Caco-2 (cell line): ENCODE measurements at regions not wholly inside any gene's neighbourhood (a gene's known extent, or its start where the extent isn't known, plus 50 kb on each side); places are given as distances from the start of the nearest gene placed in this dataset.

ENCODE experiments used
- BruUV-seq: library from RNA; stranded (reverse); fragments of 400-500 nt; replicated peaks from 2 replicates; lab custom pipeline; 2021; lab: Mats Ljungman, UMichigan
- CTCF ChIA-PET: fragments of 300-600 bp; sonication (Branson Sonifier 250); formaldehyde crosslinking; loops from one replicate; lab custom pipeline; 2022; ENCODE audit warnings: antibody characterized with exemption; lab: Charles Lee
- POLR2A ChIA-PET: fragments of 300-600 bp; sonication (Branson Sonifier 250); formaldehyde crosslinking; loops from one replicate; lab custom pipeline; 2022; ENCODE audit warnings: antibody characterized with exemption; lab: Charles Lee
- DNase-seq, 2 experiments: peaks; one replicate each; pipeline versions ENCODE4 v3.0.0 to v3.0.0-alpha.2; 2020 to 2022
- H3K27me3 ChIP-seq: replicated peaks from 2 replicates; pipeline ENCODE4 v1.6.0; 2011; ENCODE audit warnings: low read length; ENCODE audit not compliant: control insufficient read depth, insufficient read depth
- H3K36me3 ChIP-seq: 2 replicates; pipeline ENCODE4 v1.5.1; 2011; ENCODE audit warnings: low read length; ENCODE audit not compliant: control insufficient read depth, insufficient read depth
- H3K4me1 ChIP-seq: fragments of 250-450 bp; sonication (Bioruptor Pico); 2 replicates; pipeline ENCODE4 v1.5.1; 2020; ENCODE audit warnings: mild to moderate bottlenecking
- H3K4me3 ChIP-seq: 2 replicates; pipeline ENCODE4 v1.5.1; 2011; ENCODE audit warnings: low read depth, mild to moderate bottlenecking, control low read depth, low read length
- H3K9me3 ChIP-seq: fragments of 250-450 bp; sonication (Bioruptor Pico); 2 replicates; pipeline ENCODE4 v1.5.1; 2020; ENCODE audit warnings: mild to moderate bottlenecking, moderate library complexity
- H3K27ac Mint-ChIP-seq: one replicate; pipeline ENCODE4 v1.8.0; 2022; ENCODE audit warnings: mixed read lengths; ENCODE audit not compliant: unreplicated experiment
- H3K27me3 Mint-ChIP-seq: one replicate; pipeline ENCODE4 v1.8.0; 2022; ENCODE audit warnings: mixed read lengths; ENCODE audit not compliant: insufficient read depth, unreplicated experiment
- H3K36me3 Mint-ChIP-seq: one replicate; pipeline ENCODE4 v1.8.0; 2022; ENCODE audit warnings: mild to moderate bottlenecking, mixed read lengths; ENCODE audit not compliant: insufficient read depth, unreplicated experiment
- H3K4me1 Mint-ChIP-seq: one replicate; pipeline ENCODE4 v1.8.0; 2022; ENCODE audit warnings: low read depth, mixed read lengths; ENCODE audit not compliant: unreplicated experiment
- H3K4me3 Mint-ChIP-seq: one replicate; pipeline ENCODE4 v1.8.0; 2022; ENCODE audit warnings: mild to moderate bottlenecking, moderate library complexity, mixed read lengths; ENCODE audit not compliant: unreplicated experiment
- H3K9me3 Mint-ChIP-seq: one replicate; pipeline ENCODE4 v1.8.0; 2022; ENCODE audit warnings: mixed read lengths; ENCODE audit not compliant: unreplicated experiment
- CTCF ChIP-seq, 2 experiments: fragments of 200-600 bp in 1 of 2; IDR thresholded peaks; 1 replicate in 1 of 2; 2 replicates in 1 of 2; pipeline versions ENCODE4 v1.5.1 to v1.8.0; 2011 to 2022; ENCODE audit warnings: antibody characterized with exemption in 1 of 2, control low read depth in 1 of 2, inconsistent platforms in 1 of 2, low read depth in 1 of 2, low read length in 1 of 2, mild to moderate bottlenecking in 1 of 2, moderate library complexity in 1 of 2; ENCODE audit not compliant: insufficient read depth in 1 of 2, severe bottlenecking in 1 of 2, unreplicated experiment in 1 of 2
- intact Hi-C: fragments of 100-400 bp; cut with micrococcal nuclease; formaldehyde crosslinking; loops from one replicate; pipeline ENCODE4 v1.10.0; 2022; ENCODE audit not compliant: unreplicated experiment

GRCh38 chr1:68301471-68302001, 69.2 kb upstream of the WLS start:
- H3K27me3 ChIP-seq = no peaks in the 10 kb centered on the region
- POLR2A ChIA-PET = no interaction called here

GRCh38 chr1:68294367-68295066, 62.2 kb upstream of the WLS start:
- H3K9me3 Mint-ChIP-seq = no peaks in the 10 kb centered on the region
- peaks cover 18% of the 10 kb centered on the region for H3K4me1 Mint-ChIP-seq
- H3K36me3 ChIP-seq = no peaks in the 10 kb centered on the region
- no peaks in the 10 kb centered on the region for H3K27me3 ChIP-seq
- no peaks in the 10 kb centered on the region for H3K27me3 Mint-ChIP-seq
- H3K9me3 ChIP-seq = no peaks in the 10 kb centered on the region
- ChIA-PET POLR2A (no interaction called here), CTCF (no interaction called here)
- no peak overlapping the region for H3K4me3 ChIP-seq
- no peak for DNase-seq
- no peak overlapping the region for H3K4me3 Mint-ChIP-seq
- H3K4me1 ChIP-seq = peaks cover 25% of the 10 kb centered on the region
- no TSS peak for BruUV-seq
- intact Hi-C loops = no loop called here
- H3K27ac Mint-ChIP-seq = no peak overlapping the region
- H3K36me3 Mint-ChIP-seq = no peaks in the 10 kb centered on the region
- no peak for TF ChIP-seq CTCF (IDR thresholded peaks at IDR 0.05; ENCODE audit: insufficient read depth in 1 of 2, low read depth in 1 of 2, low read length in 1 of 2, severe bottlenecking in 1 of 2, unreplicated experiment in 1 of 2)

More at GRCh38 chr1:68301471-68302001, 69.2 kb upstream of the WLS start:
- Mint-ChIP-seq H3K9me3 (no peaks in the 10 kb centered on the region), H3K4me1 (no peaks in the 10 kb centered on the region), H3K27ac (no peak overlapping the region), H3K4me3 (no peak overlapping the region), H3K27me3 (peaks cover 2% of the 10 kb centered on the region), H3K36me3 (no peaks in the 10 kb centered on the region)
- intact Hi-C loops = no loop called here
- Histone ChIP-seq H3K36me3 (no peaks in the 10 kb centered on the region), H3K4me3 (no peak overlapping the region), H3K9me3 (no peaks in the 10 kb centered on the region), H3K4me1 (no peaks in the 10 kb centered on the region)
- BruUV-seq = no TSS peak
- DNase-seq = no peak
- no peak for TF ChIP-seq CTCF (IDR thresholded peaks at IDR 0.05; ENCODE audit: insufficient read depth in 1 of 2, low read depth in 1 of 2, low read length in 1 of 2, severe bottlenecking in 1 of 2, unreplicated experiment in 1 of 2)
- CTCF ChIA-PET = no interaction called here

- H3K4me1 ChIP-seq = peaks cover 25% of the 10 kb centered on the region
- Mint-ChIP-seq H3K27ac (no peak overlapping the region), H3K4me3 (no peak overlapping the region), H3K27me3 (no peaks in the 10 kb centered on the region), H3K36me3 (no peaks in the 10 kb centered on the region), H3K4me1 (peaks cover 18% of the 10 kb centered on the region), H3K9me3 (no peaks in the 10 kb centered on the region)
- peak in 1 of 2 experiments; percentile 10 for DNase-seq
- no peak overlapping the region for H3K4me3 ChIP-seq
- BruUV-seq = no TSS peak
- no peak for TF ChIP-seq CTCF (IDR thresholded peaks at IDR 0.05; ENCODE audit: insufficient read depth in 1 of 2, low read depth in 1 of 2, low read length in 1 of 2, severe bottlenecking in 1 of 2, unreplicated experiment in 1 of 2)
- H3K36me3 ChIP-seq = no peaks in the 10 kb centered on the region
- intact Hi-C loops = no loop called here
- H3K9me3 ChIP-seq = no peaks in the 10 kb centered on the region
- ChIA-PET POLR2A (interaction anchor here (0.6 kb wide), 1 partner anchor 603 kb away, joined by 3 read pairs; no protein-coding TSS in a partner anchor), CTCF (no interaction called here)
- no peaks in the 10 kb centered on the region for H3K27me3 ChIP-seq
Observed at GRCh38 chr1:68293609-68294366, 61.5 kb upstream of the WLS start.
